Sigmoid colon (tissue), 4 donors: ENCODE measurements at regions not wholly inside any gene's neighbourhood (a gene's known extent, or its start where the extent isn't known, plus 50 kb on each side); places are given as distances from the start of the nearest gene placed in this dataset.

Source experiments
- EP300 ChIP-seq, 4 donors: sonication (generic); formaldehyde crosslinking; IDR thresholded peaks; one replicate each; pipeline ENCODE4 v1.6.1; 2017; ENCODE audit warnings: antibody characterized with exemption in 4 of 4
- TF ChIP-seq, protein P1 (sequence below), 4 experiments: fragments of 450-650 bp in 3 of 4; fragments of 200-600 bp in 1 of 4; IDR thresholded peaks; one replicate each; pipeline ENCODE4 v1.5.1; 2016 to 2019; ENCODE audit warnings: antibody characterized with exemption in 4 of 4, mild to moderate bottlenecking in 3 of 4, moderate library complexity in 2 of 4

DNA sequence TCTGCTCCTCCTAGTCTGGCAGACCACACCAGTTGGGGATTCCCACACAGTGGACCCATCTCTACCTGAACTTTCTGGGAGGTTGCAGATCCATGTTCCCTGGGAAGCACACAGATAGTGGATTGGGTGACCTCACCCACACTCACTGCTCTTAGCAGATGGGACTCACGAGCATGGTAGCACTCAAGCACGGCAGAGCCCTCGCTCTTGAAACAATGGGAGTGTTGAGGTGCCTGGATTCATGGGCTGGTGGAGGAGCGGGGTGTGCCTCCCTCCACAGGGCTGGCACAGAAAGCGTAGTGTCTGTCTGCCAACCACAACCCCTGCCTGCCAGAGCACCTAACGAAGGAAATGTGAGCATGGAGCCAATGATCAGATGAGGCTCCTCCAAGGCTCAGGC is 568.0 kb downstream of the POM121L12 start:
- TF ChIP-seq EP300 (IDR thresholded peaks at IDR 0.05): no peak
- TF ChIP-seq, protein P1, sequence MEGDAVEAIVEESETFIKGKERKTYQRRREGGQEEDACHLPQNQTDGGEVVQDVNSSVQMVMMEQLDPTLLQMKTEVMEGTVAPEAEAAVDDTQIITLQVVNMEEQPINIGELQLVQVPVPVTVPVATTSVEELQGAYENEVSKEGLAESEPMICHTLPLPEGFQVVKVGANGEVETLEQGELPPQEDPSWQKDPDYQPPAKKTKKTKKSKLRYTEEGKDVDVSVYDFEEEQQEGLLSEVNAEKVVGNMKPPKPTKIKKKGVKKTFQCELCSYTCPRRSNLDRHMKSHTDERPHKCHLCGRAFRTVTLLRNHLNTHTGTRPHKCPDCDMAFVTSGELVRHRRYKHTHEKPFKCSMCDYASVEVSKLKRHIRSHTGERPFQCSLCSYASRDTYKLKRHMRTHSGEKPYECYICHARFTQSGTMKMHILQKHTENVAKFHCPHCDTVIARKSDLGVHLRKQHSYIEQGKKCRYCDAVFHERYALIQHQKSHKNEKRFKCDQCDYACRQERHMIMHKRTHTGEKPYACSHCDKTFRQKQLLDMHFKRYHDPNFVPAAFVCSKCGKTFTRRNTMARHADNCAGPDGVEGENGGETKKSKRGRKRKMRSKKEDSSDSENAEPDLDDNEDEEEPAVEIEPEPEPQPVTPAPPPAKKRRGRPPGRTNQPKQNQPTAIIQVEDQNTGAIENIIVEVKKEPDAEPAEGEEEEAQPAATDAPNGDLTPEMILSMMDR (IDR thresholded peaks at IDR 0.05): no peak
